GM18867 (cell line): ENCODE measurements at regions not wholly inside any gene's neighbourhood (a gene's known extent, or its start where the extent isn't known, plus 50 kb on each side); places are given as distances from the start of the nearest gene placed in this dataset.
"Not testable (repeated sequence)": the region's sequence is repeated elsewhere in the genome, so short reads cannot be mapped to it uniquely, and the experiment has no call there.

Experiments used
- ATAC-seq: cut with Tn5 transposase; IDR thresholded peaks from one replicate; pipeline ENCODE4 v1.9.1; 2021; ENCODE audit warnings: mild to moderate bottlenecking, moderate library complexity; ENCODE audit not compliant: unreplicated experiment

DNA sequence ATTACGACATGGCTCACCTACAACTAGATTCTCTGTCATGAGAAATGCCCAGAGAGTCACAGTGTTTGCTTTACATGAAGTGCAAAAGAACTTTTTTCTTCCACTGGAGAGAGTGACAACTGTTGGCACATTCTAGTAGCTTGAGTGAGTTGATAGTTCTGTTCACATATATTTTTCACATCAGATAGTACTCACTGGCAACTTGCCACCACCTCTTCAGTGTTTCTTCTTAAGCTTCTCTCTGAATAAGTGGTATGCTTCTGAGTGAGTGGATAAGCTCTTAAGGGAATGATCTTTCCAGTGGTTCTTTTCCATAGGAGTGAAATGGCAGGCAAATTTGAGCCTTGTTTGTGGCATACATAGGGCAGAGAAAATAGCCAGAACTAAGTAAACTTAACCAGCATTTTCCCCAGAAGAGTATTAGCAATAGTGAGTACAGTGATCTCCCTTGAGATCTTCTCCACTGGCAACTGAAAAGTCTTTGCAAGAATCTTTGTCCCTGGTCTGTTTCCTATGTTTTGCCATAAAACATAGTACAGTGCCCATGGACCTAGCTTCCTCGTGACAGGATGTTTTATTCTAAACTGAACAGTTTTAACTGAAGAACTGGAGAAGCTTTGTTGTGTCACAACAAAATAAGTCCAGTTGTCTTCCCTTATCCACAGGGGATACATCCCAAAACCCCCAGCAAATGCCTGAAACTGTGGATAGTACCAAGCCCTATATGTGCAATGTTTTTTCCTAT, 125.4 kb upstream of the CDK13 start:
- ATAC-seq, result no peak

DNA sequence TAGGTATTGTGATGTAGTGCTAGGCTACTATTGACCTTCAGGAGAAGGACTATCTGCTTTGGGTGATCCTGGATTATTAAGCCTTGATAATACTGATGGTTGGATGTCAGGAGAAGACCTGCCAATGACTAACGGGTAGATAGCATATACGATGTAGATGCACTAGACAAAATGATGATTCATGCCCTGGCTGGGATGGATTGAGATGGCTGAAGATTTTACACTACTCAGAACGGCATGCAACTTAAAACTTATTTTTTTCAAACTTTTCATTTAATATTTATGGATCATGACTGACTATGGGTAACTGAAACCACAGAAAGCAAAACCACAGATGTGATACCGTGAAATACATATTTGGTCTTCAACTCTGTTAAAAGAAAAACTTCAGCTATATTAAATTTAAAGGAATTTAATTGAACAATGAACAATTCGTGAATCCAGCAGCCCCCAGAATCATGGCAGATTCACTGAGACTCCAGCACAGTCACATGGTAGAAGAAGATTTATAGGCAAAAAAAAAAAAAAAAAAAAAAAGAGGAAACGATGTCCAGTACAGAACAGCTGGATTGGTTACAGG, 124.6 kb upstream of the CDK13 start:
- ATAC-seq, result no peak

DNA sequence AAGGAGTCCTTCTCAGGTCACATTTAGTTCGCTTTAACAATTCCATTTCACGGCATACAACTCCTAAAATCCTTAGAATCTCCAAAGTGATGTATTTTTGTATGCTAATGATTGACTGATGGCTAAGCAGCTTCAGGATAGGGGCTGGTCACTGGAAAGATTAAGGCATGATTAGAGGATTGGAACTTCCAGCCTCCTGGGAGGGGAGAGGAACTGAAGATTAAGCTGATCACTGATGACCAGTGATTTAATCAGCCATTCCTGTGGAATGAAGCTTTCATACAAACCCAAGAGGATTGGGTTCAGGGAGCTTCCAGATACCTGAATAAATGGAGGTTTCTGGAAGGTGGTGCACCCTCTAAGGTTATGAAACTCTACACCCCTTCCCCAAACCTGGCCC, 123.9 kb upstream of the CDK13 start:
- ATAC-seq, result no peak

DNA sequence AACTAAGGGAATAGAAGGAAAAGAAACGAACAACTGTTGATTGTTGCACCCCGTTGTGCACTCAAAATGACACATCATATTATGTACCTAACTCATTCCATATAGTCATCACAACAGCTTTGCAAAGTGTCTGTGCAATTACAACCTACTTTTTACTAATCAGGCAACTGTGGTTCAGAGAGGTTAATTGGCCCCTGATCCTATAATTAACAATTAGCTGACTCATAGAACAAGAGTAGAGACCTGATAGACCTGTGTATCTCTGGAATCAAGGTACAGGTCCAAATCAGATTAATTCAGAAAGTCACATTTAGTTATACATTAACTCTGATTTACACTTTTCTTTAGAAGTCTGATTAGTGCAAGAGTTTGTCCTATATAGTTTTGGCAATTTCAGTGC, 122.5 kb upstream of the CDK13 start:
- no peak for ATAC-seq

DNA sequence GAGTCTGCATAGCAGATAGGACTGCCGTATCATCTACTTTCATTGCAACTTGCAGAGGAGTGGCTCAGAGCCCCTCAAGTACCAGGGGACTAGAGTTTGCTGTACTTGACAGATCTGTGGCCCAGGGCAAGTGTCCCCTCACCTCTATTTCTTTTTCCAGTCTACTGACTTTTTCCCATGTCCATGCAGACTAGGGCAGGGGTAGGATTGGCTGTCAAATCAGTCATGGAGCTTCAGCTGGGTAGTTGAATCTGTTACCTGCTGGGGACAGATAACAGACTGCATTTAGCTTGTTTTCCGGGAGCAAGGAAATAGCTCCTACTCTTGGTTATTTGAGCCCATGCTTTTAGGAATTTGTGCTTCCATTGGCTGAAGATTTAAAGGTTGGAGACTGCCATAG, 121.0 kb upstream of the CDK13 start:
- ATAC-seq, result no peak

DNA sequence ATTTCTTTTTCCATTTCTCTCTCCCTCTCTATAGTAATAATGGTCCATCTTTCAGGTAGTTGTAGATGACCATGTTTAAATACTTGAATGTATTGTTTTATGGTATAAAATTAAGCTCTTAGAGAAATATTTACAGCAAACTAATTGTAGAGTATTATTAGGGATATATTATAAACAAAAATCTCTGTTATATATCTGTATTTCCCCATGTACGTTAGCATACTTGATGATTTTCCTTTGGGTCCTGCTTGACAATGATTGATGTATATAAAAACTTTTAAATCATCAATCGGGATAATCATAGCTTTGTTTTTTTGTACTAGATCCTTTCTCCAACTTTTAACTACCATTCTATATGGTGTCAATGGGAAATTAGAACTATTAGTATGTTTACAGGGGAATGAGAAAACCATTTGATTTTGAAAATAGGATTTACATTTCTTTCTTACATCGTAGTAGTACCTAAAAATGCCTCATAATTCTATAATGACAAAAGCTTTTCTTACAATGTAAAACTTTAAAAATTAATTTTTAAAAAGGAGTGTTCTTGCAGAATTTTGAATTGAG, 117.5 kb upstream of the CDK13 start:
- ATAC-seq, result no peak

DNA sequence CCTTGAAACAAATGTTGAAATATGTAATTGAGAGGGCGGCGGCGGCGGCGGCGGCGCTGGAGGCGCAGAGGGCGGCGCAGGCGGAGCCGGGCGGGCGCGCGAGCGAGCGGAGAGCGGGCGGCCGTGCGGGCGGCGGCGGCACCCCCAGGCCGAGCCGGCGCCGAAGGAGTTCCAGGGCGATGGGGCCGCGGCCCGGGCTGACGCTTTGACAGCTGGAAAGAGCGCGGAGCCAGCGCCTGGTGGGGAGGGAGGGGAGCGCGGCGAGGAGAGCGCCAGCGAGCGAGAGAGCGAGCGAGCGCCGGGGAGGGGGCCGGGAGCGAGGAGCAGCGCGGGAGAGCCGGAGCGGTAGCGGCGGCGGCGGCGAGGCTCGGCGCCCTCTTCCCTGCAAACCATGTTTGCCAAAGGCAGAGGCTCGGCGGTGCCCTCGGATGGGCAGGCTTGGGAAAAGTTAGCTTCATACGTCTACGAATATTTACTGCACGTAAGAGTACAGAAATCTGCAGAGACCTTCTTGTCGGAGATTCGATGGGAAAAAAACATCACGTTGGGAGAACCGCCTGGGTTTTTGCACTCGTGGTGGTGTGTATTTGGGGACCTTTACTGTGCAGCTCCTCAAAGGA, 116.8 kb upstream of the CDK13 start:
- not testable (repeated sequence) for ATAC-seq

DNA sequence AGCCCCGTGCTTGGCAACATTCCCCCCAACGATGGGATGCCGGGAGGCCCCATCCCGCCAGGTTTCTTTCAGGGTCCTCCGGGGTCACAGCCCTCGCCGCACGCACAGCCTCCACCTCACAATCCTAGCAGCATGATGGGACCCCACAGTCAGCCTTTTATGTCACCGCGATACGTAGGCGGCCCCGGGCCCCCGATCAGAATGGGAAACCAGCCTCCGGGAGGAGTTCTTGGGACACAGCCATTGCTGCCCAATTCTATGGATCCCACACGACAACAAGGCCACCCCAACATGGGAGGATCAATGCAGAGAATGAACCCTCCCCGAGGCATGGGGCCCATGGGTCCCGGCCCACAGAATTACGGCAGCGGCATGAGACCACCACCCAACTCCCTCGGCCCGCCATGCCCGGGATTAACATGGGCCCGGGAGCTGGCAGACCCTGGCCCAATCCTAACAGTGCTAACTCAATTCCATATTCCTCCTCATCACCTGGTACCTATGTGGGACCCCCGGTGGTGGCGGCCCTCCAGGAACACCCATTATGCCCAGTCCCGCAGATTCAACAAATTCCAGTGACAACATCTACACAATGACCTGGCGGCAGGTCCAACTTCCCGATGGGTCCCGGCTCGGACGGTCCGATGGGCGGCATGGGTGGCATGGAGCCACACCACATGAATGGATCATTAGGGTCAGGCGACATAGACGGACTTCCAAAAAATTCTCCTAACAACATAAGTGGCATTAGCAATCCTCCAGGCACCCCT, 116.0 kb upstream of the CDK13 start:
- ATAC-seq, result not testable (repeated sequence)

DNA sequence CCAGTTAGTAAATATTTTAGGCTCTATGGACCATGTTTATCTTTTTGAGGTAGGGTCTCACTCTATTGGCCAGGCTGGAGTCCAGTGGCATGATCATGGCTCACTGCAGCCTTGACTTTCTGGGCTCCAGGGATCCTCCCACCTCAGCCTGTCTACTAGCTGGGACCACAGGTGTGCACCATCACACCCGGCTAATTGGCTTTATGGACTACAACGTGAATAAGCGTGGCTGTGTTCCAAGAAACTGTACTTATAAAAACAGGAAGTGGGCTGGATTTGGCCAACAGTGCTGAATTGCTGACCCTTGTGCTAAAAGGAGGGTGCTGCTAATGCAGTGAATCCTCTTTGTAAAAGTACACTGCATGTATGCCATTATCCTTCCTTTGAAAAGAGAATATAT, 111.7 kb upstream of the CDK13 start:
- no peak for ATAC-seq

DNA sequence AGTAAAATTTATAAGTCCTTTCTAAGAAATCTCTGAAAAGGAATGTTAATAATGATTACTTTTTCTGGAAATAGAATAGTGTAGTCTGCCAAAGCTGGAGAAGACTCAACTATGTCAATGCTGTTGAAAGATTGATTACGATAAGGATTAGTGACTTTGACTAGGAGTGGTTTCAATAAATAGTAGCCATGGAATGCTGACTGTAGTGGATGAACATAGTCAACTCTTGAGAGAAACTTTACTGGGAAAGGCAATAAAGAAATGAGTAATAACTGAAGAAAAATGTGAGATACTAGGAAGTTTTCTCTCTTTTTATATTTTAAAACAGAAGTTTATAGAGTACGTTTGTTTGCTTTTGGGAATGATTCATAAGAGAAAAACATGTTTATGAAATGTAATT, 105.0 kb upstream of the CDK13 start:
- no peak for ATAC-seq

DNA sequence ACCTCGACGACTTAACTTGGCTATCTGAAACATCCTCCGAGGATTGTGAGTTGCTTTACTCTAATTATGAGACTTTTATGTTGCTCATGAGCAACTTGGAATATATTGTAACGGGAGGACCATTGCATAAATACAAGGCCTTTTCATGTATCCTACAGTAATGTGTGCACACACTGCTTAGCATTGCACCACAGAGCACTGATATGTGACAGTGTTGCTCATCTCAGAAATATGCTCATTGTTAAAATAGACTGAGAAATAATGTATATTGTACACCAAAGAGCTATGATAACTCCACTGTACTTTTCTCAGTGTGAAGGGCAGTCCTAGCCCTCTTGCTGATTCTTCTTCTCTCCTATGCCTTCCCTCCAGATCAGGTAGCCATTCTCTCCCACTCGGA, 102.8 kb upstream of the CDK13 start:
- ATAC-seq, result no peak

DNA sequence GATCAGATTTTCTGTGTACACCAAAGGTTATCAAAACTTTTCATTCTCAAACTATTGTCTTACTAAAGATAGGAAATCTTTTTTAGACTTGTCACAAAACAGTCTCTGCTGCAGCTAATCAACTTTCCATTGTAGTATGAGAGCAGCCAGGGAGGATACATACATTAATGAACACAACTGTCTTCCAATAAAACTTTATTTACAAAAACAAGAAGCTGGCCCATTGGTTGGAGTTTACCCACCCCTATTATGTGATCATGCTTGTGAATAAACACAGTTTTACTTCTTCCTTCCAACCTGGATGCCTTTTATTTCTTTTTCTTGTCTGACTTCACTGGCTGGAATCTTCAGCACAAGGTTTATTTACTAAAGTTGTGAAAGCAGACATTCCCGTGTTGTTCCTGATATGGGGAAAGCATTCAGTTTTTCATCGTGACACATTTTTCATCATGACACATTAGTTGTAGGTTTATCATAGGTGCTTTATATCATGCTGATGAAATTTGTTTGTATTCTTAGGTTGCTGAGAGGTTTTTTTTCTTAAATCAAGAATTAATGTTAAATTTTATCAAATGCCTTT, 98.5 kb upstream of the CDK13 start:
- no peak for ATAC-seq

DNA sequence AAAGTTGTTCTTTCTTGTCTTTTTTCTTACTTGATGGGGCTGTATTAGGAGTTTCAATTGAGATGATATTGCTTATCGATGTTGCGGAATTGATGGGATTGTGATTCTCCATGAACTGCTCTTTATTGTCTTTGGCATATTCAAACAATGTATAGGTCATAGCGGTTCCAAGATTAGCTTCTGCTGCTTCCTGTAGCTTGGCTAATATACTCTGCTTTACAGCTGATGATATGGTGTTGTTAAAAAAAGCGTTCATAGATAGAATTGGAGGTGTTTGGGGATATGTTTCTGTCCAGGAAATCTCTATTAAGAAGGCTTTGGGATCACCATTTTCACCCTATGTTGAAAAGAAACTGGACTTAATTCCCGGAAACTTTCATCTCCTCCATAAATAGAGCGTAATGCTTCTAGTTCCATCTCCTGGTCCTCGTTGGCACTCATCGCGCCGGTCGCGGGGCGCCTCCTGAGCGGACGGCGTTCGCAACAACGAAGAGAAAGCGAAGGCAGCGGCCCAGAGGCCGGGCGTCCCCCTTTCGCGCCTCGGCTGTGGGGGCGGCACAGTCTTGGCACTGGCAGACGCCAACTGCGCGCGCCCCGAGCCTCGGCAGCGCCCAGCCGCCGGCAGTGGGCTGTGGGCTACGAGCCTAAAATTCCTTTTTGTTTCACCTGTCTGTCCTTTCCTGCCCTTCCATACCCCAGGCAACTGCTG, 95.3 kb upstream of the CDK13 start:
- ATAC-seq, result peak; percentile 94

DNA sequence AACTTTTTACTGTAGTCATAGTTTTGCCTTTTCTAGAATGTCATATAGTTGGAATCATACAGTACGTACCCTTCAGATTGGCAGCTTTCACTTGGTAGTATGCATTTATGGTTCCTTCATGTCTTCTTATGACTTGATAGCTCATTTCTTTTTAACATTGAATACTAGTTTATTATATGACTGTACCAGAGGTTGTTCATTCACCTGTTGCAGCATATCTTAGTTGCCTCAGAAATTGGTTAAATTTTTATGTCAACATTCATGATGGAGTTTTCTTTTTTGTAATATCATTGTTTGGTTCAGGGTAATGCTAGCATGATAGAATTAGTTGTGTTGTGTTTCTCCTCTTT, 94.8 kb upstream of the CDK13 start:
- ATAC-seq, result peak; percentile 3

DNA sequence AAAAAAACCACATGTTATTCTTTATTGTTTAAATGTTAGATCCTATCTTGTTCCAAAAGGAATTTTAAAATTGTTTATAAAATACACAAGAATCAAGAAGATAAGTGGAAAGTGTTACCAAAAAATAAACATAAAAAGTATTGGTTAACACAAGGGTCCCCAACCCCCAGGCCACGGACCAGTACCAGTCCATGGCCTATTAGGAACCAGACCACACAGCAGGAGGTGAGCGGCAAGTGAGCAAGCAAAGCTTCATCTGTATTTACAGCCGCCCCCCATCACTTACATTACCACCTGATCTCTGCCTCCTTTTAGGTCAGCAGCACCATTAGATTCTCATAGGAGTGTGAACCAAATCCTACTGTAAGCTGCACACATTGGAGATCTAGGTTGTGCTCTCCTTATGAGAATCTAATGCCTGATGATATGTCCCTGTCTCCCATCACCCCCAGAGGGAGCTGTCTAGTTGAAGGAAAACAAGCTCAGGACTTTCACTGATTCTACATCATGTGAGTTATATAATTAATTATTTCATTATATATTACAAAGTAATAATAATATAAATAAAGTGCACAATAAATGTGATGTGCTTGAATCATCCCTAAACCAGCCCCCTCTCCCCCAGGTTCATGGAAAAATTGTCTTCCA, 86.3 kb upstream of the CDK13 start:
- not testable (repeated sequence) for ATAC-seq

DNA sequence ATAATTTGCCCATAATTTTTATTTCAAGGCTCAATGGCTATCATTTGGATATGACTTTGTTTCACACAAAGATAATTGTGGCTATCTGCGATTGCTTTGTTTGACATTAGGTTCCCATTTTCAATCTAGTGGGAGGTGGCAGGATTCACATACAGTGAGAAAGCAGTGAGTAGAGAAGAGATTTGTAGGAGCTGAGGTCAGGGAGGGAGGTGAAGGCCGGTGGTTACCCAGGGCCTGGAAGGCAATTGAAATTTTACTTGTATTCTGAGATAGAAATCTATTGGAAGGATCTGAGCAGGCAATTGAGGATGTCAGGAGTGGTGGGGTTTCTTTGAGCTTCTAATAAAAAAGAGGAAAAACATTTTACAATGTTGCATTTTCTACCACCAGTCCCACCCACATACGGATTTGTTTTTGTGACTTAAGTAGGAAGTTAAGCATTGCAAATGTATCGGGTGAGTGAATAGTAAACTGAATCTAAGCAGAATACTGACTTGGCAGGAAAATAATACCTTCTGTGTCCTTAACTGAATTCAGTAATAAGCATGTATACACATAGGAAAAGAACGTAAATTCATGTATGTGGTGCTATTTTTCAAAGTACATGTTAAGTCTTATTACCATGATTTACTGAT, 80.1 kb upstream of the CDK13 start:
- ATAC-seq, result not testable (repeated sequence)

DNA sequence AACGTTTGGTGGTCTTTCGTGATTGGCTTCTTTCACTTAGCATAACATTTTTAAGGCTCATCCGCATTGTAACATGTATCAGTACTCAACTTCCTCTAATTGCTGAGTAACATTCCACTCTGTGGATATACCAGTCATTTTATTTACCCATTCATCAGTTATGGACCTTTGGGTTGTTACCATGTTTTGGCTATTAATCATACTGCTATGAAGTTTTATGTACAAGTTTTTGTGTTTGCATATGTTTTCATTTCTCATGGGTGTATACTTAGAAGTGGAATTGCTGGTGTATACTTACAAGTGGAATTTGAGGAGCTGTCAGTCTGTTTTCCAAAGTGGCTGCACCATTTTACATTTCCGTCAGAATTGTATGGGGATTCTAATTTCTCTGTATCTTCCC, 78.4 kb upstream of the CDK13 start:
- not testable (repeated sequence) for ATAC-seq

DNA sequence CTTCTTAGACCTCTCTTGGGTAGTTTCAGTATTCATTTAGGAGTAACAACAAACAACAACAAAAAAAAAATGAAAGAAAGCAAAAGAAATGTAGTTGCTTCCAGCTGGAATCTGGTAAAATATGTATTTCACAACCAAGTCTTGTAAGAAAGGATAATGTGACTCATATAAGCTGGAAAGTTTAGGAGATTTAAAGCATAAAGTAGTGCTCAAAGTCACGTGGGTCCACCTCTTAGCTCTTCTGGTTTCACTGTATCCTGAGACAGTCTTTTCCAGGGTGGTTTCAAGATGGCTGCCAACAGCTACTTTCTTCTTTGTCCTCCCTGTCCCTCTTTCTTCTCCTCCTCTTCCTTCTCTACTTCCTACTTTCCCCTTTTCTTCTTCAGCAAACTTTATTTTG, 69.5 kb upstream of the CDK13 start:
- no peak for ATAC-seq

DNA sequence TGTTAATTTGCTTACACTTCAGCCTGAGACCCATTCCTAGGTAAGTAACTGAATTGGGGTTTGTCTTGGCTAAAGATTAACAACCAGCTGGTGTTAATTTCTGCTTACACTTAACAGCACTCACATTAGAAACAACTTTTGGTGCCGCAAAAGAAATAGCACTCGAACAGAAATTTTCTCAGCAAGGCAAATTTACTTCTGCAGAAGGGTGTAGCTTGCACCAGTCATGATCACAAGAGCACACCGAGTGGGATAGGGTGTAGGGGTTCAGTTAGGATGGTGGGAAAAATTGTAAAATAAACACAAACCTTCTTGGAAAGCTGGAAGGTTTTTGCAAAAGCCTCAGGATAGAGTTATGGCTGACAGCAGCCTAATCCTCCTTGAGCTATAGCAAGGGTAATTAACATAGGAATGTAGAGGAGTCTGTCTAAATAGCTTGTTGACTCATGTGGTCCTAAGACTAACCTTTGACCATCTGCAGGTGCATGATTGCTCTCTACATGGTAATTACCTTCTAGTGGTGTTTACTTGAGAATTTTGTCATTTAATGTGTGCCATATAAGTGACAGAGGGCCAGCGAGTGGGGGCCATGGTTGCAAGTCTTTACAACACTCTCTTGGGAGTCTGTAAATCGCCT, 67.8 kb upstream of the CDK13 start:
- ATAC-seq, result no peak
